MM.1S (cell line): ENCODE measurements at regions not wholly inside any gene's neighbourhood (a gene's known extent, or its start where the extent isn't known, plus 50 kb on each side); places are given as distances from the start of the nearest gene placed in this dataset.

ENCODE experiments used
- DNase-seq: peaks from one replicate; pipeline ENCODE4 v3.0.0-alpha.2; 2015
- H2AFZ ChIP-seq: fragments of 300-600 bp; sonication (generic); 2 replicates; pipeline ENCODE4 v1.6.0; 2016; ENCODE audit warnings: antibody characterized with exemption, low read length
- H3F3A ChIP-seq: fragments of 300-600 bp; sonication (generic); 2 replicates; pipeline ENCODE4 v1.6.1; 2016; ENCODE audit warnings: mild to moderate bottlenecking, antibody characterized with exemption, low read length, moderate library complexity, mixed read lengths; ENCODE audit not compliant: insufficient read depth
- H3K27ac ChIP-seq: fragments of 300-600 bp; sonication (generic); 2 replicates; pipeline ENCODE4 v1.5.1; 2016; ENCODE audit warnings: mild to moderate bottlenecking, low read length
- H3K27me3 ChIP-seq: fragments of 300-600 bp; sonication (generic); replicated peaks from 2 replicates; pipeline ENCODE4 v1.6.0; 2016; ENCODE audit warnings: low read length; ENCODE audit not compliant: insufficient read depth
- H3K36me3 ChIP-seq: fragments of 300-600 bp; sonication (generic); replicated peaks from 2 replicates; pipeline ENCODE4 v1.6.1; 2016; ENCODE audit warnings: mild to moderate bottlenecking, low read length, mixed read lengths; ENCODE audit not compliant: insufficient read depth
- H3K4me1 ChIP-seq: fragments of 300-600 bp; sonication (generic); 2 replicates; pipeline ENCODE4 v1.6.1; 2016; ENCODE audit warnings: low read length, mixed read lengths
- H3K4me2 ChIP-seq: fragments of 300-600 bp; sonication (generic); 2 replicates; pipeline ENCODE4 v1.6.0; 2016; ENCODE audit warnings: low read depth, low read length
- H3K4me3 ChIP-seq: fragments of 300-600 bp; sonication (generic); 2 replicates; pipeline ENCODE4 v1.5.1; 2016; ENCODE audit warnings: low read length, mixed read lengths
- H3K79me2 ChIP-seq: fragments of 300-600 bp; sonication (generic); 2 replicates; pipeline ENCODE4 v1.6.1; 2016; ENCODE audit warnings: mixed run types, low read length, mixed read lengths
- H3K9ac ChIP-seq: fragments of 300-600 bp; sonication (generic); 2 replicates; pipeline ENCODE4 v1.6.1; 2016; ENCODE audit warnings: low read length, mixed read lengths
- H3K9me2 ChIP-seq: fragments of 300-600 bp; sonication (generic); replicated peaks from 2 replicates; pipeline ENCODE4 v1.6.1; 2016; ENCODE audit warnings: mild to moderate bottlenecking, low read length, mixed read lengths; ENCODE audit not compliant: insufficient read depth
- H3K9me3 ChIP-seq: fragments of 300-600 bp; sonication (generic); replicated peaks from 2 replicates; pipeline ENCODE4 v1.6.1; 2016; ENCODE audit warnings: mild to moderate bottlenecking, low read length, mixed read lengths; ENCODE audit not compliant: insufficient read depth
- H4K20me1 ChIP-seq: fragments of 300-600 bp; sonication (generic); 2 replicates; pipeline ENCODE4 v1.6.1; 2016; ENCODE audit warnings: mild to moderate bottlenecking, low read length, moderate library complexity, mixed read lengths; ENCODE audit not compliant: insufficient read depth
- CTCF ChIP-seq: fragments of 300-600 bp; sonication (generic); IDR thresholded peaks from 2 replicates; pipeline ENCODE4 v1.5.1; 2016; ENCODE audit warnings: antibody characterized with exemption, low read length, mixed read lengths
- EZH2 ChIP-seq: fragments of 300-600 bp; sonication (generic); optimal IDR thresholded peaks from 2 replicates; pipeline ENCODE3; 2017; ENCODE audit warnings: low read depth, mild to moderate bottlenecking, antibody characterized with exemption, low read length, mixed read lengths
- EZH2phosphoT487 ChIP-seq: fragments of 300-600 bp; sonication (generic); IDR thresholded peaks from 2 replicates; pipeline ENCODE4 v1.6.1; 2018; ENCODE audit warnings: antibody characterized with exemption, low read length

- no peak overlapping the region for H2AFZ ChIP-seq
- H3K4me1 ChIP-seq: no peaks in the 10 kb centered on the region
Observed at GRCh38 chr9:71218774-71219173, 97.4 kb upstream of the TRPM3 start.

GRCh38 chr9:71213633-71214032 lies 92.2 kb upstream of the TRPM3 start:
- DNase-seq: no peak
- no peaks in the 10 kb centered on the region for H3F3A ChIP-seq
- H3K4me2 ChIP-seq: no peak overlapping the region
- H4K20me1 ChIP-seq: no peaks in the 10 kb centered on the region
- no peaks in the 10 kb centered on the region for H3K27me3 ChIP-seq
- H3K4me3 ChIP-seq: no peak overlapping the region
- H3K9me2 ChIP-seq: no peaks in the 10 kb centered on the region
- H2AFZ ChIP-seq: no peak overlapping the region
- no peaks in the 10 kb centered on the region for H3K36me3 ChIP-seq
- no peaks in the 10 kb centered on the region for H3K9me3 ChIP-seq
- H3K27ac ChIP-seq: no peak overlapping the region
- H3K4me1 ChIP-seq: no peaks in the 10 kb centered on the region
- no peak overlapping the region for H3K9ac ChIP-seq
- H3K79me2 ChIP-seq: no peaks in the 10 kb centered on the region
- TF ChIP-seq CTCF (no peak), EZH2phosphoT487 (no peak), EZH2 (no peak)

More at GRCh38 chr9:71218774-71219173, 97.4 kb upstream of the TRPM3 start:
- no peaks in the 10 kb centered on the region for H3K9me3 ChIP-seq
- H3K36me3 ChIP-seq: no peaks in the 10 kb centered on the region
- TF ChIP-seq EZH2phosphoT487 (no peak), EZH2 (no peak), CTCF (no peak)
- no peaks in the 10 kb centered on the region for H4K20me1 ChIP-seq
- no peak overlapping the region for H3K9ac ChIP-seq
- H3K79me2 ChIP-seq: no peaks in the 10 kb centered on the region
- H3K4me2 ChIP-seq: no peak overlapping the region
- H3K27ac ChIP-seq: no peak overlapping the region
- H3K27me3 ChIP-seq: no peaks in the 10 kb centered on the region
- no peak overlapping the region for H3K4me3 ChIP-seq
- H3F3A ChIP-seq: no peaks in the 10 kb centered on the region
- H3K9me2 ChIP-seq: no peaks in the 10 kb centered on the region
- DNase-seq: no peak

GRCh38 chr9:71210326-71210725 lies 88.9 kb upstream of the TRPM3 start:
- Histone ChIP-seq H3K4me2 (no peak overlapping the region), H3K9ac (no peak overlapping the region), H3K4me3 (no peak overlapping the region), H3K36me3 (no peaks in the 10 kb centered on the region), H3K4me1 (no peaks in the 10 kb centered on the region), H4K20me1 (no peaks in the 10 kb centered on the region), H3K9me2 (no peaks in the 10 kb centered on the region), H3F3A (no peaks in the 10 kb centered on the region), H2AFZ (no peak overlapping the region), H3K79me2 (no peaks in the 10 kb centered on the region), H3K9me3 (no peaks in the 10 kb centered on the region), H3K27ac (no peak overlapping the region), H3K27me3 (no peaks in the 10 kb centered on the region)
- no peak for DNase-seq
- TF ChIP-seq EZH2phosphoT487: no peak
- TF ChIP-seq EZH2: no peak
- TF ChIP-seq CTCF: no peak
